HEK293T (cell line): ENCODE measurements at regions not wholly inside any gene's neighbourhood (a gene's known extent, or its start where the extent isn't known, plus 50 kb on each side); places are given as distances from the start of the nearest gene placed in this dataset.

Source experiments
- ARNT ChIP-seq: fragments of 450-650 bp; IDR thresholded peaks from 2 replicates; pipeline ENCODE4 v1.6.1; 2017; ENCODE audit warnings: mild to moderate bottlenecking
- BHLHE40 ChIP-seq: fragments of 450-650 bp; IDR thresholded peaks from 2 replicates; pipeline ENCODE4 v1.6.1; 2016; ENCODE audit warnings: mild to moderate bottlenecking, moderate library complexity, borderline replicate concordance
- ELF4 ChIP-seq: fragments of 450-650 bp; IDR thresholded peaks from 2 replicates; pipeline ENCODE4 v1.6.1; 2017; ENCODE audit warnings: antibody characterized with exemption
- FOXK2 ChIP-seq: fragments of 450-650 bp; IDR thresholded peaks from 2 replicates; pipeline ENCODE4 v1.6.1; 2016; ENCODE audit warnings: mild to moderate bottlenecking
- FOXM1 ChIP-seq: fragments of 450-650 bp; IDR thresholded peaks from 2 replicates; pipeline ENCODE4 v1.6.1; 2017; ENCODE audit warnings: mild to moderate bottlenecking, borderline replicate concordance
- HDGF ChIP-seq: fragments of 450-650 bp; IDR thresholded peaks from 2 replicates; pipeline ENCODE4 v1.6.1; 2017; ENCODE audit warnings: antibody characterized with exemption, borderline replicate concordance
- L3MBTL2 ChIP-seq: fragments of 450-650 bp; conservative IDR thresholded peaks from 2 replicates; pipeline ENCODE4 v1.6.1; 2016; ENCODE audit warnings: mild to moderate bottlenecking
- LEF1 ChIP-seq: fragments of 450-650 bp; IDR thresholded peaks from 2 replicates; pipeline ENCODE4 v1.6.1; 2017; ENCODE audit warnings: mild to moderate bottlenecking, borderline replicate concordance
- NFRKB ChIP-seq: fragments of 450-650 bp; IDR thresholded peaks from 2 replicates; pipeline ENCODE4 v1.6.1; 2016; ENCODE audit warnings: mild to moderate bottlenecking, moderate library complexity
- SP1 ChIP-seq: fragments of 450-650 bp; IDR thresholded peaks from 2 replicates; pipeline ENCODE4 v1.6.1; 2017
- SUZ12 ChIP-seq: fragments of 450-650 bp; IDR thresholded peaks from 2 replicates; pipeline ENCODE4 v1.6.1; 2016; ENCODE audit warnings: mild to moderate bottlenecking
- TARDBP ChIP-seq: fragments of 450-650 bp; IDR thresholded peaks from 2 replicates; pipeline ENCODE4 v1.6.1; 2016

- TF ChIP-seq SP1 (no peak), BHLHE40 (no peak), FOXK2 (no peak), SUZ12 (no peak), NFRKB (no peak), HDGF (no peak), TARDBP (no peak), FOXM1 (no peak), ARNT (no peak), L3MBTL2 (no peak), ELF4 (no peak), LEF1 (no peak)
Measured at GRCh38 chrX:132565273-132565672, 76.4 kb upstream of the MBNL3 start.
